Calu3 (cell line): ENCODE measurements at regions not wholly inside any gene's neighbourhood (a gene's known extent, or its start where the extent isn't known, plus 50 kb on each side); places are given as distances from the start of the nearest gene placed in this dataset.

Source experiments
- BruUV-seq: library from RNA; stranded (reverse); fragments of 400-500 nt; replicated peaks from 2 replicates; lab custom pipeline; 2021; lab: Mats Ljungman, UMichigan
- CTCF ChIA-PET: fragments of 300-600 bp; sonication (Branson Sonifier 250); formaldehyde crosslinking; loops from one replicate; lab custom pipeline; 2022; ENCODE audit warnings: antibody characterized with exemption; lab: Charles Lee
- DNase-seq: peaks from one replicate; pipeline ENCODE4 v3.0.0; 2022
- H3K27ac Mint-ChIP-seq: one replicate; pipeline ENCODE4 v1.8.0; 2022; ENCODE audit warnings: mixed read lengths; ENCODE audit not compliant: unreplicated experiment
- H3K27me3 Mint-ChIP-seq: one replicate; pipeline ENCODE4 v1.8.0; 2022; ENCODE audit warnings: mixed read lengths; ENCODE audit not compliant: unreplicated experiment
- H3K36me3 Mint-ChIP-seq: one replicate; pipeline ENCODE4 v1.8.0; 2022; ENCODE audit warnings: mild to moderate bottlenecking, moderate library complexity, mixed read lengths; ENCODE audit not compliant: insufficient read depth, unreplicated experiment
- H3K4me1 Mint-ChIP-seq: one replicate; pipeline ENCODE4 v1.8.0; 2022; ENCODE audit warnings: mild to moderate bottlenecking, low read depth, mixed read lengths; ENCODE audit not compliant: unreplicated experiment
- H3K4me3 Mint-ChIP-seq: one replicate; pipeline ENCODE4 v1.8.0; 2022; ENCODE audit warnings: mild to moderate bottlenecking, low read depth, moderate library complexity, mixed read lengths; ENCODE audit not compliant: unreplicated experiment
- H3K9me3 Mint-ChIP-seq: one replicate; pipeline ENCODE4 v1.8.0; 2022; ENCODE audit warnings: low read depth, mixed read lengths; ENCODE audit not compliant: unreplicated experiment
- intact Hi-C: fragments of 100-400 bp; cut with micrococcal nuclease; formaldehyde crosslinking; loops from one replicate; pipeline ENCODE4 v1.10.0; 2022; ENCODE audit not compliant: unreplicated experiment
- TF ChIP-seq, protein P1 (sequence below): fragments of 200-600 bp; IDR thresholded peaks from one replicate; pipeline ENCODE4 v1.8.0; 2022; ENCODE audit warnings: antibody characterized with exemption; ENCODE audit not compliant: unreplicated experiment

DNA sequence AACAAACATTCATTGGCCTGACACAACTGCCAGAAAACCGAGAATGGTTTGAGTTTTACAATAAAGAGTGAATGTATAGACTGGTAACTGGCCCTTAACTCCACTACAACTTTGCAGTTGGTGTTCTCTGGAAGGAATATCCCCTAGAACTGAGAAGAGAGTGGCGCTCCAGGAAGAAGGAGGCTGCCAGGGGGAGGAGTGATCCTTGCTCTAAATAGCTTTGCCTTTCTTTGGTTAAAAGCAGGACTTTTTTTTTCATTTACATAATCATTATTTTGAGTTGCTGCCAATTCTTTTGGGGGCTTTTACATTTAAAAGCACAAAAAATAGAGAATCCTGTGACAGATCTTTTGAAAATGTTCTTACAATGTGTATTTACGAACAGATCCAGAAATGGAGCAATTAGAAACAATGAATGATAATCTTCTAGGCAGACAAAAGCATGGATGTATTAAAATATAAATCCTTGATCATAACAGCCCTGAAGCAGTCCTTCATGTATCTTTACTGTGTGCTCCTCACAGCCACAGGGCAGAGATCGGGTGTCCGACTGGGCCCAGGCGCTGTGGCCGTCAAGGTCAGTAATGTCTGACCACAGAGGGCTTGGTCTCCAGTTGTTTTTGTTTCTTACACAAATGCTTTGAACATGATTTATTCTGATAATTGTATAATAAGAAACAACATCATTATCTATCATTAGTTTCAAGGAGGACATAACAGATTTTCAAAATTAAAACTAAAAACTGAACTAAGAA, 612.2 kb downstream of the HDGFL1 start:
- CTCF ChIA-PET = no interaction called here
- intact Hi-C loops = no loop called here
- BruUV-seq = no TSS peak
- DNase-seq = no peak
- H3K4me3 Mint-ChIP-seq = no peak overlapping the region
- H3K27ac Mint-ChIP-seq = no peak overlapping the region
- no peaks in the 10 kb centered on the region for H3K9me3 Mint-ChIP-seq
- H3K4me1 Mint-ChIP-seq = no peaks in the 10 kb centered on the region
- no peaks in the 10 kb centered on the region for H3K27me3 Mint-ChIP-seq
- TF ChIP-seq, protein P1, sequence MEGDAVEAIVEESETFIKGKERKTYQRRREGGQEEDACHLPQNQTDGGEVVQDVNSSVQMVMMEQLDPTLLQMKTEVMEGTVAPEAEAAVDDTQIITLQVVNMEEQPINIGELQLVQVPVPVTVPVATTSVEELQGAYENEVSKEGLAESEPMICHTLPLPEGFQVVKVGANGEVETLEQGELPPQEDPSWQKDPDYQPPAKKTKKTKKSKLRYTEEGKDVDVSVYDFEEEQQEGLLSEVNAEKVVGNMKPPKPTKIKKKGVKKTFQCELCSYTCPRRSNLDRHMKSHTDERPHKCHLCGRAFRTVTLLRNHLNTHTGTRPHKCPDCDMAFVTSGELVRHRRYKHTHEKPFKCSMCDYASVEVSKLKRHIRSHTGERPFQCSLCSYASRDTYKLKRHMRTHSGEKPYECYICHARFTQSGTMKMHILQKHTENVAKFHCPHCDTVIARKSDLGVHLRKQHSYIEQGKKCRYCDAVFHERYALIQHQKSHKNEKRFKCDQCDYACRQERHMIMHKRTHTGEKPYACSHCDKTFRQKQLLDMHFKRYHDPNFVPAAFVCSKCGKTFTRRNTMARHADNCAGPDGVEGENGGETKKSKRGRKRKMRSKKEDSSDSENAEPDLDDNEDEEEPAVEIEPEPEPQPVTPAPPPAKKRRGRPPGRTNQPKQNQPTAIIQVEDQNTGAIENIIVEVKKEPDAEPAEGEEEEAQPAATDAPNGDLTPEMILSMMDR = no peak
- H3K36me3 Mint-ChIP-seq = no peaks in the 10 kb centered on the region

DNA sequence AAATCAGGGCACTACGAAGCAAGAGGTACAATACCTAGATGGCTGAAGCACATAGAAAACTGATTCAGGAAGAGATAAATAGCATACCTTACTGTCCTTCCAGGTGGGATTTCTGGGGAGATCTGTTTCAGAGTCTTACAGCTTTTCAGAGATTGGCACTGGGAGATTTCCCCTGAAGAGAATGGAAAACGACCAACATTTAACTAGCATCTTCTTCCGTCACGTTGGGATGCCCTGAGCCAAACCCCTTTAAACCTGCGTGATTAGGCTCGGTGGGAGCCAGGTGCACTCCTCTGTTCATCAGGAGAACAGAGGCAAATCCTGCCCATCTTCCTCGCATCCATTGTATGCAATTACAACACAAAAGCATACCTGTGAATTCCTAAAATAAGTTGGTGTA, 614.5 kb downstream of the HDGFL1 start:
- intact Hi-C loops = no loop called here
- H3K4me1 Mint-ChIP-seq = no peaks in the 10 kb centered on the region
- no peak overlapping the region for H3K27ac Mint-ChIP-seq
- no peaks in the 10 kb centered on the region for H3K27me3 Mint-ChIP-seq
- BruUV-seq = no TSS peak
- DNase-seq = no peak
- no peaks in the 10 kb centered on the region for H3K9me3 Mint-ChIP-seq
- TF ChIP-seq, protein P1 = no peak
- H3K4me3 Mint-ChIP-seq = no peak overlapping the region
- CTCF ChIA-PET = no interaction called here
- no peaks in the 10 kb centered on the region for H3K36me3 Mint-ChIP-seq

DNA sequence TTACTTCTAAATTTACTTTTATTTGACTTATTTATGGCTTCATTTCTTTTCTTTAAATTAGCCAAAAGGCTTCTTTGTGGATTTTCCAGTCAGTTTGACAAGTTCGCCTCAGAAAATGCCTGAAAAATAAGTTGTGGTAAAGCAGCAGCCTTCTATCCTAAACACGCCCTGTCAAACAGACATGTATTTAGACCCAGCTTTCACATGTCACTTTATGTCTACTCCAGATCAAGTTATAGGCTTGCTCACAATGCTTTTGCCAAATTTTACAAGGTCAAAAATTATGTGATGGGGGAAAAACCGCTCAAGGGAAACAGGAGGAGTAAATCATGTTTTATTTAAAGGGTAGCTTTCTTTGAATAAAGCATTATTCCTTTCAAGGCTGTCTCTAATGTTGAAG, 615.0 kb downstream of the HDGFL1 start:
- Mint-ChIP-seq H3K4me3 (no peak overlapping the region), H3K9me3 (no peaks in the 10 kb centered on the region), H3K4me1 (no peaks in the 10 kb centered on the region), H3K27me3 (no peaks in the 10 kb centered on the region), H3K36me3 (no peaks in the 10 kb centered on the region), H3K27ac (no peak overlapping the region)
- intact Hi-C loops = no loop called here
- no TSS peak for BruUV-seq
- TF ChIP-seq, protein P1 = no peak
- CTCF ChIA-PET = no interaction called here
- no peak for DNase-seq

DNA sequence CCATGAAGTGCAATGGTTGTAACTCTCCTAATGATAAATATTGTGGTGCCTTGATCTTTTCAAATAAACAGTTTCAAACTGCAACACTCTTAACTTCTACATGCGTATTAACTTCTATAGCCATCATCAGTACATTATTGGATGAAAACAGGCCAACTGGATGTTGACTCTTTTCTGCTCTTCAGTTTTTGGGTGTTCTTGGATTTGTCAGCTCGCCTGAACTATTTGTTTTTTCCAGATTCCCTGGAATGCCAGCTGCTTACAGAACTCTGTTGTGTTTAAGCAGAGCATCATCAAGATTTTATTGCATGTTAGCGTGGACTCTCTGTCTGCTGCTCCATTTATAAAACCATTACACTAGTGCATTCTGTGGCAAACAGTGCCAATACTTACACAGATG, 626.1 kb downstream of the HDGFL1 start:
- Mint-ChIP-seq H3K27ac (no peak overlapping the region), H3K4me3 (no peak overlapping the region), H3K27me3 (no peaks in the 10 kb centered on the region), H3K4me1 (no peaks in the 10 kb centered on the region), H3K9me3 (peaks cover 15% of the 10 kb centered on the region), H3K36me3 (no peaks in the 10 kb centered on the region)
- TF ChIP-seq, protein P1 = no peak
- CTCF ChIA-PET = interaction anchor here (0.6 to 0.7 kb wide), 2 partner anchors 64 to 229 kb away, joined by 3 to 4 read pairs; no protein-coding TSS in a partner anchor
- DNase-seq = no peak
- intact Hi-C loops = no loop called here
- BruUV-seq = no TSS peak
